NCI-H146 treated with DMSO at 0.1 percent for 48 hours (cell line): ENCODE measurements at regions not wholly inside any gene's neighbourhood (a gene's known extent, or its start where the extent isn't known, plus 50 kb on each side); places are given as distances from the start of the nearest gene placed in this dataset.

ENCODE experiments used
- DNase-seq: peaks from one replicate; lab custom pipeline; 2025; ENCODE audit not compliant: unreplicated experiment; lab: John Stamatoyannopoulos, UW

- DNase-seq, result no peak
These were observed 526.3 kb upstream of the RAG2 start for GRCh38 chr11:37124384-37124783.

GRCh38 chr11:37115963-37116362 lies 517.9 kb upstream of the RAG2 start:
- DNase-seq, result no peak

GRCh38 chr11:37110385-37110784 lies 512.3 kb upstream of the RAG2 start:
- no peak for DNase-seq

- DNase-seq, result no peak
These were observed 511.2 kb upstream of the RAG2 start for GRCh38 chr11:37109286-37109585.

- DNase-seq, result no peak
These were observed 510.6 kb upstream of the RAG2 start for GRCh38 chr11:37108436-37109285.

GRCh38 chr11:37107831-37108230 lies 509.8 kb upstream of the RAG2 start:
- no peak for DNase-seq

- no peak for DNase-seq
These were observed 509.4 kb upstream of the RAG2 start for GRCh38 chr11:37107415-37107814.

- no peak for DNase-seq
These were observed 507.4 kb upstream of the RAG2 start for GRCh38 chr11:37105427-37105826.

- DNase-seq, result no peak
These were observed 506.3 kb upstream of the RAG2 start for GRCh38 chr11:37104380-37104779.

GRCh38 chr11:37100008-37100407 lies 502.0 kb upstream of the RAG2 start:
- DNase-seq, result no peak

GRCh38 chr11:37092487-37092886 lies 494.5 kb upstream of the RAG2 start:
- DNase-seq, result no peak

GRCh38 chr11:37089439-37089838 lies 491.4 kb upstream of the RAG2 start:
- no peak for DNase-seq

GRCh38 chr11:37088573-37088910 lies 490.5 kb upstream of the RAG2 start:
- no peak for DNase-seq

- no peak for DNase-seq
These were observed 489.9 kb upstream of the RAG2 start for GRCh38 chr11:37087650-37088572.

GRCh38 chr11:37078521-37078920 lies 480.5 kb upstream of the RAG2 start:
- no peak for DNase-seq

- no peak for DNase-seq
These were observed 478.8 kb upstream of the RAG2 start for GRCh38 chr11:37076866-37077265.

- no peak for DNase-seq
These were observed 474.6 kb upstream of the RAG2 start for GRCh38 chr11:37072538-37073055.

GRCh38 chr11:37050311-37050710 lies 452.3 kb upstream of the RAG2 start:
- DNase-seq, result no peak

GRCh38 chr11:37040921-37041320 lies 442.9 kb upstream of the RAG2 start:
- no peak for DNase-seq

- no peak for DNase-seq
These were observed 440.9 kb upstream of the RAG2 start for GRCh38 chr11:37038911-37039310.

GRCh38 chr11:37026741-37027140 lies 428.7 kb upstream of the RAG2 start:
- DNase-seq, result no peak

- no peak for DNase-seq
These were observed 428.3 kb upstream of the RAG2 start for GRCh38 chr11:37026326-37026725.
